Activated naive CD4-positive, alpha-beta T cell treated with anti-CD3 and anti-CD28 coated beads, Interleukin-2, amount 50 U/mL, for 16 hours (primary cell): ENCODE measurements at regions not wholly inside any gene's neighbourhood (a gene's known extent, or its start where the extent isn't known, plus 50 kb on each side); places are given as distances from the start of the nearest gene placed in this dataset.
A peak's percentile ranks its signal among the peaks of the same experiment; 100 is the strongest.
"Not testable (repeated sequence)": the region's sequence is repeated elsewhere in the genome, so short reads cannot be mapped to it uniquely, and the experiment has no call there.

ENCODE experiments used
- DNase-seq: peaks from one replicate; pipeline ENCODE4 v3.0.0-alpha.2; 2020

DNA sequence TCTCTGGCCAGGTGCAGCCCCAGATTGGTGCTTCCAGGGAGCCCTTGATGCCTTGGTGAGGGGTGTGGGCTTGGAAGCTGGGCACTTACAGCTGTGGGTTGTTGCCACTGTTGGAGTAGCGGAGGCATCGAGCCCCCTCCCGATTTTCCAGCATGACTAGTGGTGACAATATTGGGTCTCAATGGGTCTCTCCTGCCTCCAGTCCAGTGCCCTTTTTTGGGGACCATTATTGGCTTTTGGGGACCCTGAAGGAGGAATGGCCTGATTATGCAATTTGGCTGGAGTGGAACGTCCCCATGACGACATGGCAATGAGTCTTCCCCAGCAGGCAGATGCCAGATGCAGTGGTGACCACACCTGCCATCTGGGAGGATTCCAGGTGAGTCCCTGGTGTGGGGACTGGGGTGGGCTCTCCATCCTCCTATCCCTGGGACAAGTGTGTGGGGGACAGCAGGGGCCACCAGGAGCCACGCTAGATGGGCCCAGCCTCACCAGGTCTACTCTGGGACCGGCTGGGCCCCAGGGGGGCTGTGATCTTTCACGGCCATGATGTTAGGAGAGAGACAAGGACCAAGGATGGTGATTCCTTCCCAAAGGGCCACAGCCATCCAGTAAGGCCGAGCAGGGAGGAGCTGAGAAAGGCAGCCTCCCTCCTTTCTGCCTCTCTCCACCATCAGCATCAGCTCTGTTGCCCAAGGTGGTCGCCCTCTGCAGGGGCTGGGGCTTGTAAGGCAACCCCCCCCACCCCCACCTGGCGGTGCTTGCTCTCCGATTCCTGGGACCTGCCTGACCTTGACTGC is 196.8 kb downstream of the GOLGA6L6 start:
- peak; percentile 11 for DNase-seq

DNA sequence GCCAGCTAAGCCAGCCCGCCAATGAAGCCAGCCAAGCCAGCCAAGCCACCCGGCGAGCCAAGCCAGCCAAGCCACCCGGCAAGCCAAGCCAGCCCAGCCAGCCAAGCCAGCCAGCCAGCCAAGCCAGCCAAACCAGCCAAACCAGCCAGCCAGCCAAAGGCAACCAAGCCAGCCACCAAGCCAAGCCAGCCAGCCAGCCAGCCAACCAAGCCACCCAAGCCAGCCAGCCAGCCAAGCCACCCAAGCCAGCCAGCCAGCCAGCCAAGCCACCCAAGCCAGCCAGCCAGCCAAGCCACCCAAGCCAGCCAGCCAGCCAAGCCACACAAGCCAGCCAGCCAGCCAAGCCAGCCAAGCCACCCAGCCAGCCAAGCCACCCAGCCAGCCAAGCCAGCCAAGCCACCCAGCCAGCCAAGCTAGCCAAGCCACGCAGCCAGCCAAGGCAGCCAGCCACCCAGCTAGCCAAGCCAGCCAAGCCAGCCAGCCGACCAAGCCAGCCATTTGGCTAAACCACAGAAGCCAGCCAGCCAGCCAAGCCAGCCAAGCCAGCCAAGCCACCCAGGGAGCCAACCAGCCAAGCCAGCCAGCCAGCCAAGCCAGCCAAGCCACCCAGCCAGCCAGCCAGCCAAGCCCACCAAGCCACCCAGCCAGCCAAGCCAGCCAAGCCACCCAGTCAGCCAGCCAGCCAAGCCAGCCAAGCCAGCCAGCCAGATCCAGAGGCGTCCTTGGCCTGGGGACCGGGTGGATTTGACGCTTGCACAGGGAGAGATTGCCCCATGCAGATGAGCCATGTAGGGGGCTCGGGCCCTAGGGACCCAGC is 198.0 kb downstream of the GOLGA6L6 start:
- DNase-seq = peak; percentile 15

DNA sequence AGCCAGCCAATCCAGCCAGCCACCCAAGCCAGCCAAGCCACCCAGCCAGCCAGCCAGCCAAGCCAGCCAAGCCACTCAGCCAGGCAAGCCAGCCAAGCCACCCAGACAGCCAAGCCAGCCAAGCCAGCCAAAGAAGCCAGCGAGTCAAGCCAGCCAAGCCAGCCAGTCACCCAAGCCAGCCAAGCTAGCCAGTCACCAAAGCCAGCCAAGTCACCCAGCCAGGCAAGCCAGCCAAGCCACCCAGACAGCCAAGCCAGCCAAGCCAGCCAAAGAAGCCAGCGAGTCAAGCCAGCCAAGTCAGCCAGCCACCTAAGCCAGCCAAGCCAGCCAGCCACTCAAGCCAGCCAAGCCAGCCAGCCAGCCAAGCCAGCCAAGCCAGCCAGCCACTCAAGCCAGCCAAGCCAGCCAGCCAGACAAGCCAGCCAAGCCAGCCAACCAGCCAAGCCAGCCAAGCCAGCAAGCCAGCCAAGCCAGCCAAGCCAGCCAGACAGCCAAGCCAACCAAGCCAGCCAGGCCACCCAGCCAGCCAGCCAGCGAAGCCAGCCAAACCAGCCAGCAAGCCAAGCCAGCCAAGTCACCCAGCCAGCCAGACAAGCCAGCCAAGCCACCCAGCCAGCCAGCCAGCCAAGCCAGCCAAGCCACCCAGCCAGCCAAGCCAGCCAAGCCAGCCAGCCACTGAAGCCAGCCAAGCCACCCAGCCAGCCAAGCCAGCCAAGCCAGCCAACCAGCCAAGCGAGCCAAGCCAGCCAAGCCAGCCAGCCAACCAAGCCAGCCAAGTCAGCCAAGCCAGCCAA is 198.8 kb downstream of the GOLGA6L6 start:
- peak; percentile 14 for DNase-seq

DNA sequence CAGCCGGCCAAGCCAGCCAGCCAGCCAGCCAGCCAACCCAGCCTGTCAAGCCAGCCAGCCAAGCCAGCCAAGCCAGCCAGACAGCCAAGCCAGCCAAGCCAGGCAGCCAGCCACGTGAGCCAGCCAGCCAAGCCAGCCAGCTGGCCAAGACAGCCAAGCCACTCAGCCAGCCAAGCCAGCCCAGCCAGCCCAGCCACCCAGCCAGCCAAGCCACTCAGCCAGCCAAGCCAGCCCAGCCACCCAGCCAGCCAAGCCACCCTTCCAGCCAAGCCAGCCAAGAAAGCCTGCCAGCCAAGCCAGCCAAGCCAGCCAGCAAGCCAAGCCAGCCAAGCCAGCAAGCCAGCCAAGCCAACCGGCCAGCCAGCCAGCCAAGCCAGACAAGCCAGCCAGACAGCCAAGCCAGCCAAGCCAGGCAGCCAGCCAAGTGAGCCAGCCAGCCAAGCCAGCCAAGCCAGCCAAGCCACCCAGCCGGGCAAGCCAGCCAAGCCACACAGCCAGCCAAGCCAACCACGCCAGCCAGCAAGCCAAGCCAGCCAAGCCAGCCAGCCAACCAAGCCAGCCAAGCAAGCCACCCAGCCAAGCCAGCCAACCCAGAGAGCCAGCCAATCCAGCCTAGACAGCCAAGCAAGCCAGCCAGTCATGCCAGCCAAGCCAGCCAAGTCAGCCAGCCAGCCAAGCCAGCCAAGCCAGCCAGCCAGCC is 199.5 kb downstream of the GOLGA6L6 start:
- peak; percentile 59 for DNase-seq

DNA sequence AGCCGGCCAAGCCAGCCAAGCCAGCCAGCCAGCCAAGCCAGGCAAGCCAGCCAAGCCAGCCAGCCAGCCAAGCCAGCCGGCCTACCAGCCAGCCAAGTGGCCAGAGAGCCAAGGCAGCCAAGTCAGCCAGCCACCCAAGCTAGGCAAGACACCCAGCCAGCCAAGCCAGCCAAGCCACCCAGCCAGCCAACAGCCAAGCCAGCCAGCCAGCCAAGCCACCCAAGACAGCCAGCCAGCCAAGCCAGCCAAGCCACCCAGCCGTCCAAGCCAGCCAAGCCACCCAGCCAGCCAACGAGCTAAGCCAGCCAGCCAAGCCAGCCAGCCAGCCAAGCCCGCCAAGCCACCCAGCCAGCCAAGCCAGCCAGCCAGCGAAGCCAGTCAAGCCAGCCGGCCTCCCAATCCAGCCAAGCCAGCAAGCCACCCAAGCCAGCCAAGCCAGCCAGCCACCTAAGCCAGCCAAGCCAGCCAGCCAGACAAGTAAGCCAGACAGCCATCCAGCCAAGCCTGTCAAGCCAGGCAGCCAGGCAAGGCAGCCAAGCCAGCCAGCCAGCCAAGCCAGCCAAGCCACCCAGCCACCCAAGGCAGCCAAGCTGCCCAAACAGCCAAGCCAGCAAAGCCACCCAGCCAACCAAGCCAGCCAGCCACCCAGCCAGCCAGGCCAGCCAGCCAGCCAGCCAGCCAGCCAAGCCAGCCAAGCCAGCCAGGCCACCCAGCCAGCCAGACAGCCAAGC is 200.5 kb downstream of the GOLGA6L6 start:
- peak; percentile 61 for DNase-seq

DNA sequence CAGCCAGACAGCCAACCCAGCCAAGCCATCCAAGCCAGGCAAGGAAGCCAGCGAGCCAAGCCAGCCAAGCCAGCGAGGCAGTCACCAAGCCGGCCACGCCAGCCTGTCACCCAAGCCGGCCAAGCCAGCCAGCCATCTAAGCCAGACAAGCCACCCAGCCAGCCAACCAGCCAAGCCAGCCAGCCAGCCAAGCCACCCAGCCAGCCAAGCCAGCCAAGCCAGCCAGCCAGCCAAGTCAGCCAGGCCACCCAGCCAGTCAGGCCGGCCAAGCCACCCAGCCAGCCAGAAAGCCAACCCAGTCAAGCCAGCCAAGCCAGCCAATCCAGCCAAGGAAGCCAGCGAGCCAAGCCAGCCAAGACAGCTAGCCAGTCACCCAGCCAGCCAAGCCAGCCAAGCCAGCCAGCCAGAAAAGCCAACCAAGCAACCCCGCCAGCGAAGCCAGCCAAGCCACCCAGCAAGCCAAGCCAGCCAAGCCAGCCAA is 201.2 kb downstream of the GOLGA6L6 start:
- peak; percentile 47 for DNase-seq

DNA sequence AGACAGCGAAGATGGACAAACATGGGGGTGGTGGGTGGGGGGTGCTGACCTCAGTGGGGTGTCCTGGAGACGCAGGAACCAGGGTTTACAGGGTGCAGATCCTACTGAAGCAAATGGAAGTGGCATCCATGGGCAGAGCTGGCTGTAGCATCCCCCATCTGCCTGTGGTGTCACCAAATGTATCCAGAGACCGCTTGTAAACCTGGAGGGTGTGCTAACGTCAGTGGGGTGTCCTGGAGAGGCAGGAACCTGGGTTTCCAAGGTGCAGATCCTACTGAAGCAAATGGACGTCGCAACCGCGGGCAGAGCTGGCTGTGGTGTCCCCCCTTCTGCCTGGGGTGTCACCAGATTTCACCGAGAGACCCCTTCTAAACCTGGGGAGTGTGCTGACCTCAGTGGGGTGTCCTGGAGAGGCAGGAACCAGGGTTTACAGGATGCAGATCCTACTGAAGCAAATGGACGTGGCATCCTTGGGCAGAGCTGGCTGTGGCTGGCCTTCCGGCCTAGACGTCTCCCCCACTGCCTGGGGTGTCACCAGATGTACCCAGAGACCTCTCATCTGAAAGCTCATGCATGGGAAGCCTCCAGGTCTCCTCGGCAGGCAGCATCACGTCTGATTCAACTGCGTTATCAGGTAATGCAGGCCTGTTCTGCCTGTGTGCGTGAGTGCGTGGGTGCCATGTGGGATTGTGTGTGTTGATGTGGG is 202.4 kb downstream of the GOLGA6L6 start:
- DNase-seq = not testable (repeated sequence)

DNA sequence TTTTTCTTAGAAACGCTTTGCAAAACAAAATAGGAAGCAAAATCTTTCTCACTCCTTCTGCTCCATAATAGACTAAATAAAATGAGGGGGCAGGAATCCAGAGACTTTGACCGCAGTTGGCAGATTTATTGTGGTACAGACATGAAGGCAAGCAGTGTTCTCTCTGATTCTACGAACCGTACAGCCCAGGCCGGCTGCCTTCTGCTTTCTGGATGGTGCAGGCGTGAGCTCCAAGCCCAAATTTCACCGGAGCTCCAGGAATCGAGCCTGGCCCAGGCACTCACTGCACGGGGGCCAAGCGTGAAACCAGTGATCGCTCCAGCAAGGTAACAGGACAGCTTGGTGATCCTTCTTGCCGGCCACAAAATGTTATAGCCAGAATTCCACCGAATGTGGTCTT is 202.9 kb downstream of the GOLGA6L6 start:
- DNase-seq = not testable (repeated sequence)

DNA sequence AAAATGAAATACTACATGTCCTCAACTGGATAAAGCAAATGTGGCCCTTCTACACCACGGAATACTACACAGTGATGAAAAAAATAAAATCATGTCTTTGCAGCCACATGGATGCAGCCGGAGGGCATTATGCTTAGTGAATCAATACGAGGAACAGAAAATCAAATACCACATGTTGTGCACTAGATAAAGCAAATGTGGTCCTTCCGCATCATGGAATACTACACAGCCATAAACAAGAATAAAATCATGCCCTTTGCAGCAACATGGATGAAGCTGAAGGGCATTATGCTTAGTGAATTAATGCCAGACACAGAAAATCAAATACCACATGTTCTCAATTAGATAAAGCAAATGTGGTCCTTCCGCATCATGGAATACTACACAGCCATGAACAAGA is 204.4 kb downstream of the GOLGA6L6 start:
- not testable (repeated sequence) for DNase-seq

DNA sequence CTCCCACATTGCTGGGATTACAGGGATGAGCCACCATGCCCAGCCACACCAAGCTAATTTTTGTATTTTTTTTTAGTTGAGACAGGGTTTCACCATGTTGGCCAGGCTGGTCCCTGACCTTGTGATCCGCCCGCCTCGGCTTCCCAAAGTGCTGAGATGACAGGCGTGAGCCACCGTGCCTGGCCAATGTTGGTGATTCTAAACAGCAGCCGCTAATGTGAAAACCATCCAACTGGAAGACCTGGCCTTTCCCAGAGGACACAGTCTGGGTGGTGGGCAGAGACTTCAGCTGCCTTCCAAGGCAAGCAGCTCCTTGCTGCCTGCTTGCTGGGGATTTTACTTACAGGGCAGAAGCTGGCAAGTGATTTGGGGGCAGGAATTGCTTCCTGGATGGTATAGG is 207.1 kb downstream of the GOLGA6L6 start:
- DNase-seq = not testable (repeated sequence)

DNA sequence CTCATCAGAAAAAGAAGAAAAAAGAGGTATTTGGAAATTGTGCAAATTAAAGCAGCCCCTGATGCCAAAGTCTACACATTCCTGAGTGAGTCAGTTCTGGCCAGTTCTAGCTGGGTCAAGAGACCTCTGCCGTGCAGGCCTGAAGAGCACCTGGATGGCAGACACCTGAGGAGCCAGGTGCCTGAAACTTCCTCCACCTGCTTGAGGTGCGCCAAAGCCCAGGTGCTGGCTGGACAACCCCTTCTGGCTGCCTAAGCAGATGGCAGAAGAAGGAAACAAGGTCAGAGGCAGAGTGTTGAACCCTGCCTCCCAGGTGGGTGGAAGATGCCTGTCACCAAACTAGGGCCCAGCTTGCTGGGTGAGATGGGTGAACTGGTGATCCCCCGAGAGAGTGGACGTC is 215.8 kb downstream of the GOLGA6L6 start:
- not testable (repeated sequence) for DNase-seq

DNA sequence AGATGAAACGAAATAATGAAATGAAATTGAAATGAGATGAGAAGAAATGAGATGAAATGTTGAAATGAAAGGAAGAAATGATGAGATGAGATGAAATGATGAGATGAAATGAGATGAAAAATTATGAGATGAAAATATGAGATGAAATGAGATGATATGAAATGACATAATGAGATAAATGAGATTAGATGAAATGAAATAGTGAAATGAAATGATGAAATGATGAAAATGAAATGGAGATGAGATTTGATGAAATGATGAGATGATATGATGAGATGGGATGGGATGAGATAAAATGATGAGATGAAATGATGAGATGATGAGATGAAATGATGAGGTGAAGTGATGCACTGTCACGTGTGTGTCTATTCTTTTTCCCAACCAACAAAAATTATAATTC is 224.5 kb downstream of the GOLGA6L6 start:
- DNase-seq = not testable (repeated sequence)

DNA sequence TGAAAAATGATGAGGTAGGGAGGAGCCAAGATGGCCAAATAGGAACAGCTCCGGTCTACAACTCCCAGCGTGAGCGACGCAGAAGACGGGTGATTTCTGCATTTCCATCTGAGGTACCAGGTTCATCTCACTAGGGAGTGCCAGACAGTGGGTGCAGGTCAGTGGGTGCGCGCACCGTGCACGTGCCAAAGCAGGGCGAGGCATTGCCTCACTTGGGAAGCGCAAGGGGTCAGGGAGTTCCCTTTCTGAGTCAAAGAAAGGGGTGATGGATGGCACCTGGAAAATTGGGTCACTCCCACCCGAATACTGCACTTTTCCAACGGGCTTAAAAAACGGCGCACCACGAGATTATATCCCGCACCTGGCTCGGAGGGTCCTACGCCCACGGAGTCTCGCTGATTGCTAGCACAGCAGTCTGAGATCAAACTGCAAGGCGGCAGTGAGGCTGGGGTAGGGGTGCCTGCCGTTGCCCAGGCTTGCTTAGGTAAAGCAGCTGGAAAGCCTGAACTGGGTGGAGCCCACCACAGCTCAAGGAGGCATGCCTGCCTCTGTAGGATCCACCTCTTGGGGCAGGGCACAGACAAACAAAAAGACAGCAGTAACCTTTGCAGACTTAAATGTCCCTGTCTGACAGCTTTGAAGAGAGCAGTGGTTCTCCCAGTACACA is 230.5 kb downstream of the GOLGA6L6 start:
- DNase-seq = not testable (repeated sequence)

DNA sequence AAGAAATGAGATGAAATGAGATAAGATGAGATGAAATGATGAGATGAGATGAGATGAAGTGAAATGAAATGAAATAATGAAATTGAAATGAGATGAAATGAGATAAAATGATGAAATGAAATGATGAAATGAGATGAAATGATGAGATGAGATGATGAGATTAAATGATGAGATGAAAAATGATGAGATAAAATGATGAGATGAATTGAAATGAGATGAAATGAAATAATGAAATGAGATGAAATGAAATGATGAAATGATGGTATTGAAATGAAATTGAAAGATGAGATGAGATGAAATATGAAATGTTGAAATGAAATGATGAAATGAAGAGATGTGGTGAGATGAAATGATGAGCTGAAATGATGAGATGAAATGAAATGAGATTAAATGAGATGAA is 231.0 kb downstream of the GOLGA6L6 start:
- no peak for DNase-seq

DNA sequence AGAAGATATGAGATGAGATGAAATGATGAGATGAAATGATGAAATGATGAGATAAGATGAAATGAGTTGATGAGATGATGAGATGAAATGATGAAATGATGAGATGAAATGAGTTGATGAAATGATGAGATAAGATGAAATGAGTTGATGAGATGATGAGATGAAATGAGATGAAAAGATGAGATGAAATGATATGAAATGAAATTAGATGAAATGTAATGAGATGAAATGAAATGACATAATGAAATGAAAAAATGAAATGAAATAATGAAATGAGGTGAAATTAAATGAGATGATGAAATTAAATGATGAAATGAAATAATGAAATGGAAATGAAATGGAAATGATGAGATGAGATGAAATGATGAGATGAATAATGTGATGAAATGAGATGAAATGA is 231.6 kb downstream of the GOLGA6L6 start:
- DNase-seq = not testable (repeated sequence)

DNA sequence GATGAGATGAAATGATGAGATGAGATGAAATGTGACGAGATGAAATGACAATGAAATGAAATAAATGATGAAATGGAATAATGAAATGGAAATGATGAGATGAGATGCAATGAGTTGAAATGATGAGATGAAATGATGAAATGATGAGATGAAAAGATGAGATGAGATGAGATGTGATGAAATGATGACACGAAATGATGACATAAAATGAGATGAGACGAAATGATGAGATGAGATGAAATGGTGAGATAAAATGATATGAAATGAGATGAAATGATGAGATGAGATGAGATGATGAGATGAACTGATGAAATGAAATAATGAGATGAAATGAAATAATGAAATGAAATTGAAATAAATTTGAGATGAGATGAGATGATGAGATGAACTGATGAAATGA is 232.2 kb downstream of the GOLGA6L6 start:
- DNase-seq = not testable (repeated sequence)

DNA sequence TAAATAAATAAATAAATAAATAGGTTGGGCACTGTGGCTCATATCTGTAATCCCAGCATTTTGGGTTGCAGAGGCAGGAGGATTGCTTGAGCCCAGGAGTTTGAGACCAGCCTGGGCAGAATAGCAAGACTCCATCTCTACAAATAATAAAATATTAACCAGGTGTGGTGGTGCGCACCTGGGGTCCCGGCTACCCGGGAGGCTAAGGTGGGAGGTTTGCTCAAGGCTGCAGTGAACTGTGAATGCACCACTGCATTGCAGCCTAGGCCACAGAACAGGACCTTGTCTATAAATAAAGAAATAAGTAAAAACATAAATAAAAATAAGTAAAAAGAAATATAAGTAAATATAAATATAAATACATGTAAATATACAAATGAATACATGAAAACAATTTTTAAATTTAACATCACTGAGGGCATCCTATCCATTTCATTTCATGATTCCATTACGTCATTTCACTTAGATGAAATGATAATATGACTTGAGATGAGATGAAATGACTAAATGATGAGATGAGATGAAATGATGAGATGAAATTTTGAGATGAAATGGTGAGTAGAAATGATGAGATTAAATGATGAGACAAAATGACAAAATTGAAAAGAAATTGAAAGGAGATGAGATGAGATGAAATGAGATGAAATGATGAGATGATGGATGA is 233.4 kb downstream of the GOLGA6L6 start:
- DNase-seq = not testable (repeated sequence)

DNA sequence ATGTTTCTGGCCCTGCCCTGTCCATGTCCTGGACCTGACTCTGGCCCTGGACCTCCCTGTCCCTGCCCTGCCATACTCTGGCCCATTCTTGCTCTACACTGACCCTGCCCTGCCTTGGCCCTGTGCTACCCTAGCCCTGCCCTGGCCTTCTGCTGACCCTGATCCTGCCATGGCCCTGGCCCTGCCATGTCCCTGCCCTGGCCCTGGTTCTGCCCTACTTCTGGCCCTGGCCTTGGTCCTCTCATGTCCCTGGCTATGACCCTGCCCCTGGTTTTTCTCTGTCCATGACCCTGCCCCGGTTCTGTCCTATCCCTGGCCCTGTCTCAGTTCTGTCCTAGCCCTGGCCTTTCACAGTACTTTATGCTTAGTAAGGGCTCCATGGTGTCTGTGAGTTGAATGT is 234.5 kb downstream of the GOLGA6L6 start:
- DNase-seq = not testable (repeated sequence)

DNA sequence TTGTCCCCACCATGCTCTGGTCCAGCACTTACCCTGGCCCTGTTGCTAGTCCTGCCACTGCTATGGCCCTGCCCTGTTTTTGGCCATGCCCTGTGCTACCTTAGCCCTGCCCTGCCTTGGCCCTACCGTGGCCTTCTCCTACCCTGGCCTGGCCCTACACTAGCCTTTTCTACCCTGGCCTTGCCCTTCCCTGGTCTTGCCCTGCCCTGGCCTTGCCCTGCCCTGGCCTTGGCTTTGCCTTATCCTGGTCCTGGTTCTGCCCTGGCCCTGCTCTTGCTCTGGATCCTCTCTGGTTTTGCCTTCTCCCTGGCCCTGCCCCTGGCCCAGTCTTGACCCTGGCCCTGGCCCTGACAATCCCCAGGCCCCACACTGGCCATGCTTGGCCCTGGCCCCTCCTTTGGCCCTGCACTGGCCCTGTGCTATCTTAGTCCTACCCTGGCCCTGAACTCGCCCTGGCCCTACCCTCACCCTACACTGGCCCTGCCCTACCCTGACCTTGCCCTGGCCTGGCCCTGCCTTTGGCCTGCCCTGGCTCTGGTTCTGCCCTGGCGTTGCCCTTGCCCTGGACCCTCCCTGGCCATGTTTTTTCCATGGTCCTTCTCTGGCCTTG is 235.0 kb downstream of the GOLGA6L6 start:
- DNase-seq = not testable (repeated sequence)
